ENCODE measurements at regions not wholly inside any gene's neighbourhood (a gene's known extent, or its start where the extent isn't known, plus 50 kb on each side); places are given as distances from the start of the nearest gene placed in this dataset.

DNA sequence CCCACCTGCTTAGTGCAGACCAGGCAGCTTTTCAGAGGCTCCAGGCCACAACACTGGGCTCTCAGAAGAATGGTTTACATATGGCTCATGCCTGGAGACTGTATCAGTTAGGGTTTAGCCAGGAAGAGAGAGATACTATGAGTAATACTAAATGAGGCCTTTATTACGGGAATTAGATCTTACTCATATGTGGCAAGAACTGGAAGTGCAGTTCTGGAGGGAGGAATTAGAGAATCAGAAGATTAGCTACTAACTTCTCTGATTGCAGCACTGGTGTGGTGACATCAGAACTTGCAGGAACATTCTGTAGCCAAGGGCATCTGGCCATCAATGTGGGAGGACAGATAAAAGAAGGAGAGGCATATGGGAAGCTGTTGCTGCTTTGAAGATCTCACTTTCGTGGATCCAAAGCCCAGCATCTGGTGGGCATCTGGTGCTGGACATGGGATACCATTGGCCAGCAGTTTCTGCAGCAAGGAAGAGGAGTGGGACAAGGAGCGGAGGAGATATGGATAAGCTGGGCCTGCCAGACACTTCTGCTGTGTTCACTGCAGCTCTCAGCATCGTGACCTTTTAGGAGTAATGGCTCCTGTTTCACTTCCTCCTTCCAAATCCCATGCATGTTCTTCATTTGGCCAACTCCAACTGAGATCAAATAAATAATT, 248.5 kb downstream of the BTBD3 start:
- Histone ChIP-seq H3K36me3 (ENCODE audit: control insufficient read depth in 2 of 2, insufficient read depth in 1 of 2, low read length in 2 of 2) (no peaks in the 10 kb centered on the region), H3K4me3 (ENCODE audit: low read depth, low read length) (no peak overlapping the region), H3K9me3 (ENCODE audit: control insufficient read depth, insufficient read depth, low read depth, low read length) (no peaks in the 10 kb centered on the region), H3K4me1 (ENCODE audit: control insufficient read depth, insufficient read depth, low read length) (no peaks in the 10 kb centered on the region), H3K27ac (ENCODE audit: extremely low read depth, low read depth, low read length) (no peak overlapping the region)
- no peak for TF ChIP-seq ZNF175 (tag by site-specific recombination; IDR thresholded peaks at IDR 0.05)
- TF ChIP-seq SP7 (tag by site-specific recombination; IDR thresholded peaks at IDR 0.05) = no peak
- no peak for TF ChIP-seq ZNF837 (tag by site-specific recombination; IDR thresholded peaks at IDR 0.05)
- TF ChIP-seq ZIC2 (tag by site-specific recombination; IDR thresholded peaks at IDR 0.05) = no peak
- no peak for TF ChIP-seq ZNF174 (tag by site-specific recombination; IDR thresholded peaks at IDR 0.05)
- TF ChIP-seq, protein P1, sequence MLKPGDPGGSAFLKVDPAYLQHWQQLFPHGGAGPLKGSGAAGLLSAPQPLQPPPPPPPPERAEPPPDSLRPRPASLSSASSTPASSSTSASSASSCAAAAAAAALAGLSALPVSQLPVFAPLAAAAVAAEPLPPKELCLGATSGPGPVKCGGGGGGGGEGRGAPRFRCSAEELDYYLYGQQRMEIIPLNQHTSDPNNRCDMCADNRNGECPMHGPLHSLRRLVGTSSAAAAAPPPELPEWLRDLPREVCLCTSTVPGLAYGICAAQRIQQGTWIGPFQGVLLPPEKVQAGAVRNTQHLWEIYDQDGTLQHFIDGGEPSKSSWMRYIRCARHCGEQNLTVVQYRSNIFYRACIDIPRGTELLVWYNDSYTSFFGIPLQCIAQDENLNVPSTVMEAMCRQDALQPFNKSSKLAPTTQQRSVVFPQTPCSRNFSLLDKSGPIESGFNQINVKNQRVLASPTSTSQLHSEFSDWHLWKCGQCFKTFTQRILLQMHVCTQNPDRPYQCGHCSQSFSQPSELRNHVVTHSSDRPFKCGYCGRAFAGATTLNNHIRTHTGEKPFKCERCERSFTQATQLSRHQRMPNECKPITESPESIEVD (tag by site-specific recombination; IDR thresholded peaks at IDR 0.05) = no peak
- TF ChIP-seq, protein P2, sequence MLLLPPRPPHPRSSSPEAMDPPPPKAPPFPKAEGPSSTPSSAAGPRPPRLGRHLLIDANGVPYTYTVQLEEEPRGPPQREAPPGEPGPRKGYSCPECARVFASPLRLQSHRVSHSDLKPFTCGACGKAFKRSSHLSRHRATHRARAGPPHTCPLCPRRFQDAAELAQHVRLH (tag by site-specific recombination; IDR thresholded peaks at IDR 0.05) = no peak
- no peak for TF ChIP-seq ZNF155 (tag by site-specific recombination; IDR thresholded peaks at IDR 0.05)
- CTCF ChIA-PET = interaction anchor here (0.7 kb wide), 1 partner anchor 205 kb away, joined by 3 read pairs; no protein-coding TSS in a partner anchor
- POLR2A ChIA-PET = no interaction called here

DNA sequence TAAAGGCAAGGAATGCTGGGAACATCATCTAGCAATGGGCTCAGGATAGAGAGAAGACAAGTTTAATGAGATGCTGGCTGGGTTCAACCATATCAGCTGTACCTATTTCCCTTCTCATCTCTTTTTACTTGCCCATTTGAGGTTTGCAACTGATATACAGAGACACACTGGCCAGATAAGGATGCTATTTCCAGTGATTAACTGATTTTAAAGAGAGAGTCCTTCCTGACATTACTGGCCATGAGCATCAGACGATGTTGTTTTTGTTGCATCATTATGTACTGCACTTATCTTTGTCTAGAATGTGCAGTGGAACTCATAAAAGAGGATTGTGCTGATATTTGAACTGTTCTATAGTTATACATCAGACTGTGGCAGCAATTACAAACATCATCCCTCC, 252.7 kb downstream of the BTBD3 start:
- H3K9me3 ChIP-seq (ENCODE audit: control insufficient read depth, insufficient read depth, low read depth, low read length) = no peaks in the 10 kb centered on the region
- TF ChIP-seq ZNF274 (IDR thresholded peaks at IDR 0.05; ENCODE audit: low read length) (no peak), ZNF274 (tag by site-specific recombination; IDR thresholded peaks at IDR 0.05; ENCODE audit: borderline replicate concordance) (no peak)
- H3K4me1 ChIP-seq (ENCODE audit: control insufficient read depth, insufficient read depth, low read length) = no peaks in the 10 kb centered on the region; the same call in 1 of the 2 replicates
- H3K36me3 ChIP-seq (ENCODE audit: control insufficient read depth in 2 of 2, insufficient read depth in 1 of 2, low read length in 2 of 2) = no peaks in the 10 kb centered on the region
- H3K27ac ChIP-seq (ENCODE audit: extremely low read depth, low read depth, low read length) = no peak overlapping the region
- ChIA-PET POLR2A (no interaction called here), CTCF (no interaction called here)
- no peak overlapping the region for H3K4me3 ChIP-seq (ENCODE audit: low read depth, low read length)

DNA sequence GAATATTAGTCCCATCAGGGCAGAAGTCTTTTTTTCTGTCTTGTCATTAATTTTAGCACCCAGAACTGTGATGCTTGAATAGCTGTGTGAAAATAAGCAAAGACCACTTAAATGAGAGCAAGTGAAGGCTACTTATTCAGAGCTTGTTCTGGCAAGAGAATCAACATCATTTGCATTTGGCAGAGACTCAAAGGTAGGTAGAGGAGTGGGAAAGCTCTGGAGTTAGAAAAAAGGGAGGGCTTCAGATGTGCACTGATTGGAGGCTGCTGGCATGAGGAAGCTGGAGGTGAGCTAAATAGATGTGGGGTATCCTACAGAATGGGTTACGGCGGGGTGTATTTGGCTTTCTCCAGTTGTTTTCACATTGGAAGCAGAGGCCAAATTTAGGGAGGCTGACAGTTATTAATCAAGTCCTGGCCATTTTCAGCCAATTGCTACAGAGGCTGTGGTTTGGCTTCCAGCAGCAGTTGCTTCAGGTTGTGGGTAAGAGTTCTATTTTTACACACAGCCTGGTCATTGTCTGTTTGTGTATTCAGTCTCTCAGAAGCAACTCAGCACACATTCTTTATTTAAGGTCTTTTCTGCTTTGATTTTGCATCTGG, 254.3 kb downstream of the BTBD3 start:
- ChIA-PET POLR2A (no interaction called here), CTCF (no interaction called here)
- no peaks in the 10 kb centered on the region for H3K36me3 ChIP-seq (ENCODE audit: control insufficient read depth in 2 of 2, insufficient read depth in 1 of 2, low read length in 2 of 2)
- no peak overlapping the region for H3K27ac ChIP-seq (ENCODE audit: extremely low read depth, low read depth, low read length)
- TF ChIP-seq ZNF391 (tag by site-specific recombination; IDR thresholded peaks at IDR 0.05; ENCODE audit: borderline replicate concordance, low read depth) = no peak
- no peak for TF ChIP-seq ZNF404 (tag by site-specific recombination; IDR thresholded peaks at IDR 0.05)
- TF ChIP-seq SALL2 (tag by site-specific recombination; IDR thresholded peaks at IDR 0.05; ENCODE audit: borderline replicate concordance) = no peak
- no peak for TF ChIP-seq ZNF394 (tag by site-specific recombination; IDR thresholded peaks at IDR 0.05; ENCODE audit: borderline replicate concordance)
- TF ChIP-seq ZNF121 (tag by site-specific recombination; IDR thresholded peaks at IDR 0.05) = no peak
- TF ChIP-seq, protein P3, sequence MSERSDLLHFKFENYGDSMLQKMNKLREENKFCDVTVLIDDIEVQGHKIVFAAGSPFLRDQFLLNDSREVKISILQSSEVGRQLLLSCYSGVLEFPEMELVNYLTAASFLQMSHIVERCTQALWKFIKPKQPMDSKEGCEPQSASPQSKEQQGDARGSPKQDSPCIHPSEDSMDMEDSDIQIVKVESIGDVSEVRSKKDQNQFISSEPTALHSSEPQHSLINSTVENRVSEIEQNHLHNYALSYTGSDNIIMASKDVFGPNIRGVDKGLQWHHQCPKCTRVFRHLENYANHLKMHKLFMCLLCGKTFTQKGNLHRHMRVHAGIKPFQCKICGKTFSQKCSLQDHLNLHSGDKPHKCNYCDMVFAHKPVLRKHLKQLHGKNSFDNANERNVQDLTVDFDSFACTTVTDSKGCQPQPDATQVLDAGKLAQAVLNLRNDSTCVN (tag by site-specific recombination; optimal IDR thresholded peaks at IDR 0.05) = no peak
- no peak for TF ChIP-seq WT1 (tag by site-specific recombination; IDR thresholded peaks at IDR 0.05)
- TF ChIP-seq, protein P4, sequence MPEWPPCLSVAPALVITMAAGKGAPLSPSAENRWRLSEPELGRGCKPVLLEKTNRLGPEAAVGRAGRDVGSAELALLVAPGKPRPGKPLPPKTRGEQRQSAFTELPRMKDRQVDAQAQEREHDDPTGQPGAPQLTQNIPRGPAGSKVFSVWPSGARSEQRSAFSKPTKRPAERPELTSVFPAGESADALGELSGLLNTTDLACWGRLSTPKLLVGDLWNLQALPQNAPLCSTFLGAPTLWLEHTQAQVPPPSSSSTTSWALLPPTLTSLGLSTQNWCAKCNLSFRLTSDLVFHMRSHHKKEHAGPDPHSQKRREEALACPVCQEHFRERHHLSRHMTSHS (tag by site-specific recombination; IDR thresholded peaks at IDR 0.05) = no peak
- no peak for TF ChIP-seq ZNF596 (tag by site-specific recombination; IDR thresholded peaks at IDR 0.05)
- no peak for TF ChIP-seq ZNF600 (tag by site-specific recombination; IDR thresholded peaks at IDR 0.05)
- TF ChIP-seq ZNF324 (tag by site-specific recombination; IDR thresholded peaks at IDR 0.05) = no peak
- TF ChIP-seq, protein P5, sequence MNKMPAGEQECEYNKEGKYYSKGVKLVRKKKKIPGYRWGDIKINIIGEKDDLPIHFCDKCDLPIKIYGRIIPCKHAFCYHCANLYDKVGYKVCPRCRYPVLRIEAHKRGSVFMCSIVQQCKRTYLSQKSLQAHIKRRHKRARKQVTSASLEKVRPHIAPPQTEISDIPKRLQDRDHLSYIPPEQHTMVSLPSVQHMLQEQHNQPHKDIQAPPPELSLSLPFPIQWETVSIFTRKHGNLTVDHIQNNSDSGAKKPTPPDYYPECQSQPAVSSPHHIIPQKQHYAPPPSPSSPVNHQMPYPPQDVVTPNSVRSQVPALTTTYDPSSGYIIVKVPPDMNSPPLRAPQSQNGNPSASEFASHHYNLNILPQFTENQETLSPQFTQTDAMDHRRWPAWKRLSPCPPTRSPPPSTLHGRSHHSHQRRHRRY (tag by site-specific recombination; IDR thresholded peaks at IDR 0.05) = no peak
- H3K4me1 ChIP-seq (ENCODE audit: control insufficient read depth, insufficient read depth, low read length) = no peaks in the 10 kb centered on the region; the same call in 1 of the 2 replicates
- H3K9me3 ChIP-seq (ENCODE audit: control insufficient read depth, insufficient read depth, low read depth, low read length) = no peaks in the 10 kb centered on the region
- H3K4me3 ChIP-seq (ENCODE audit: low read depth, low read length) = no peak overlapping the region
